Stimulated activated CD4-positive, alpha-beta T cell treated with anti-CD3 and anti-CD28 coated beads, Interleukin-4, amount 100 ng/mL, for 24 hours (primary cell): ENCODE measurements at regions not wholly inside any gene's neighbourhood (a gene's known extent, or its start where the extent isn't known, plus 50 kb on each side); places are given as distances from the start of the nearest gene placed in this dataset.

ENCODE experiments used
- DNase-seq: peaks from one replicate; pipeline ENCODE4 v3.0.0-alpha.2; 2020

DNA sequence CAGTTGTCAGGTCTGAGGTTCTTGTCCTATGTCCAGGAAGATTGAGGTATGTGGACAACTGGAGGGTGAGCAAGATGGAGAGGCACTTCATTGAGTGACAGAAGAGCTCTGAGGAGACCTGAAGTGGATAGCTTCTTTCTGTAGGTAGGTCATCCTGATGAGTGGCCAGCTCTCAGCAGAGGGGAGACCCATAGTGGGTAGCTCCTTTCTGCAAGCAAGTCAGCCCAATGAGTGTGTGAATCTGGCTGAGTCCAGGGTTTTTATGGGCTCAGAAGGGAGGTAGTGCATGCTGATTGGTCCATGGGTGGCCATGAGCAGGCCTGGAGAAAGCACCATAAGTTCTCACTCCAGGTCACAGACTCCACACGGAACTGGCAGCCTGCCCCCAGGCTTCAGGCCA lies 92.6 kb upstream of the GALNT5 start:
- DNase-seq, result no peak

DNA sequence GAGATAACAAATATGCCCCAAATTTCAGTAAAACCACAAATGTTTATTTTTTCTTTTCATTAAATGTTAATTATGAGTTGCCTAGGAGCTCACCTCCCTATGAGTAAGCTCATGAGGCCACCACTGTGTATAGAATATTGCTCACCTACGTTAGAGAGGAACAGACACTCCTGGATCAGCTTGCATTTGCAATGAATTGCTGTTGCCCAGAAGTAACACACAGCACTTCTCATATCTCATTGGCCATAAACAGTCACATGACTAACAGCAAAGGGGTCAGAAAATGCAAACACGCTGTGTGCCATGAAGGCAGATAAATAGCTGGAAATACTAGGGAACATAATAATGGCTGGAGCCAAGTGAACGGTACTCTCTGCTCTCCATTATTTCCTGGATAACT lies 89.0 kb upstream of the GALNT5 start:
- no peak for DNase-seq

DNA sequence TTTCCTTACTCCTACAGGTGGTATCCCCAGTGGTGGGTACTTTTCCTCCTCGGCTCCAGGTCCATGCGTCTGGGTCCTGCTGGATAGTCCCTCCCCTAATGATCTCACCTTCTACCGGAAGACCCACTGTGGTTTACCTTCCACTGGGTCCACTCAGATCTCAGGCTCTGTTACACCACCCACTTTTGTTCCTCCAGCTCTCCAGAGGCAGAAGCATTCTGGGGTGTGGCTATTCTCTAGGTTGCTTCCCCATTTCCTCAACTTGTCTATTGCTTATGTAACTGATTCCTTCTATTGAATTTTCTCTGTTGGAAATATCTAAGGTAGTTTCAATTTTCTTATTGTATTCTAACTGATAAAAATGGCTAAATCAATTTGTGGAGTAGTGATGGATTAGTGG lies 87.6 kb upstream of the GALNT5 start:
- no peak for DNase-seq

DNA sequence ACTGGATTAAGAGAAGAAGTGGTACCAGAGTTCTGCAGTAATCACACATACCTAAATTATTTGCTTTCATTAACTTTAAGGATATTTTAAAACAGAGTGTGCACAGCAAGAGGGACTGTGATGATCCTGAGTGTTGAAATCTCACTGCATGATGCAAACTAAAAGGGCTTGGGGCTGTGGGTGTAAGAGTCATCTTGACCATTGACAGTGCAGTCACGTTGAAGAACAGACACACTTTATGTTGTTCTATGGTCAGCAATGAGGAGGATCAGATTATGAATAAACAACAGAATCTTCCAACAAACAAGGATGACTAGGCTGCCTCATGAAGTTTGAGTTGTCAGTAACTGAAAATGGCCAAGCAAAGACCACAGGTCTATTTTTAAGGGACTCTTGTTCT lies 87.2 kb upstream of the GALNT5 start:
- no peak for DNase-seq

DNA sequence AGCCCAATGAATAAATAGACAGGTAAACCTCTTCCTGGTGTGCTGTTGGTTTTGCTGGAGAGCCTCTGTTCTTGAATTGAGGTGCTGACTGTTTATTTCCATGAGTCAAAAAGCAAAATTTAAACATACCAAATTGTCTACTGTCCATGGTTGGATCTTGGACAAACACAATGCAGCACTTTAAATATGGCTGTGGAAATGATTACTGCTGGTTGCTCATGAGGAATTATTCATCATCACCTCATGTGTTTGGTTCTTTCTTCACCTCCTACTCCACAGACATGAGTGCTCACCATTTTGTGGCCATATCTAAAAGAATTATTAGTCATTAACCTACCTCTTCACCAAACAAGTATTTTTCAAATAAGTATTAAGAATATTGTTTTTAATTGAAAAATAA lies 85.3 kb upstream of the GALNT5 start:
- no peak for DNase-seq

DNA sequence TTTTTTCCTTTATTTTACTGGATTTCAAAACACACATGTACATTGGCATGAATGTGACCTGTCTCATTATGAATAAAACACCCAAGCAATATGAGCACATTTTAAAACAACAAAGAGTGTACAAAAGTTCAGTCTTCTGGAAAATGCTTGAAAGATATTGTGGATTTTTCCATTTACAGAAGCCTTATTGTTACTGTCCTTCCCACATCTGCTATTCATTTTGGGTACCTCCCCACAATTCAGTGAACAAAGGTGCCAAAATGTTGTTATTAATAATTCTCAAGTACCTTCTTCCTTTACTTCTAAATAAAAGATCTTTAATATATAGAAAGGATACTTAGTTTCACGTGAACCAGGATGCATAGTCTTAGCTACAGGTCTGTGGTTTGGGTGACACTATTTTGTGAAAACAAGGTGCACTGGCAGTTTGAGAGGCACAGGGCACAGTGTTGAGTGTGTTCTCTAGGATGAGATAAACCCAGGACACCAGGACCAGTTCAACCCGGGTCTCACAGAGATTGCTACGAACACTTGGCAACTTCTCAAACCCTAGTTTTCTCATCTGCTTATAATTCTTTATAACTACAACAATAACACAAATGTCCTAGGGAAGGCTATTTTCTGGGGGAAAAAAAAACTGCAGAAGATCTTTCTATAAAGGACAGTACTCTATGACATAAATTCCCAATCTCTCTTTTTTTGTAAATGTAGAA lies 84.5 kb upstream of the GALNT5 start:
- no peak for DNase-seq

DNA sequence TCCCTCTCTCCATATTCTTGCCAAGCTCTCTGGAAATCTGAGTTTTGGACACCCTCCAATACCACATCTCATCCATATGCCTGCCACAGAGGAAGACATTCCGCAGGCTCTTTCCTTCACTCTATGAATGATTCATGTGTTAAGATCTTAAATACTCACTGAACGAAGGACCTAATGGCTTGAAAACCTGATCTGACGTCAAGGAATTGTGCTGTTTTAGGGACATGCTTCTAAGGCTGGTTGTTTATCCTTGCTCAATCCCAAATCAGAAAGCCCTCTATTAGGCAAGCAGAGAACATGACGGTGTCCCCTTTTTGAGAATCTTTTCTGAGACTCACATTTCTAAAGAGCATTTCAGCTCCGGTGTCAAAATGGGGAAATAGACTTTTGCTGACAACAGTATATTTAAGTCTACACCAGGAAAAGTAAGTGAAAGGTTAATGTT lies 83.7 kb upstream of the GALNT5 start:
- DNase-seq, result no peak

DNA sequence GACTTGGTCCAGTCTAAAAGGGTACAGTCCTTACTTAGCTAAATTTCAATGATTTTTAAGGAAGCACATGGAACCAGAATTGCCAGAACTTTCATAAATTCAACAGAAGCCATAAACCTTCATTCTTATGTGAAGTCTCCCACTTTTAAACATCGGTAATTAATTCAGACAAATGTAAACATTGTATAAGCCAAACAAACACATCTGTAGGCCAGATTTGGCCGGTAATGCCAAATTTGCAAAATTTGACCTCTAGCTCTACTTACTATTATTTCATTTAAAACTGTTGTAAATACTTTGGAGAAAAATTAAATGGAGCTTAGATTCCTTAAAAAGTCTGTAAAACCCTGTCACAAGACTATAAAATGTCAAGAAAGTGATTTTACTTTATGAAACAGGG lies 83.2 kb upstream of the GALNT5 start:
- DNase-seq, result no peak

DNA sequence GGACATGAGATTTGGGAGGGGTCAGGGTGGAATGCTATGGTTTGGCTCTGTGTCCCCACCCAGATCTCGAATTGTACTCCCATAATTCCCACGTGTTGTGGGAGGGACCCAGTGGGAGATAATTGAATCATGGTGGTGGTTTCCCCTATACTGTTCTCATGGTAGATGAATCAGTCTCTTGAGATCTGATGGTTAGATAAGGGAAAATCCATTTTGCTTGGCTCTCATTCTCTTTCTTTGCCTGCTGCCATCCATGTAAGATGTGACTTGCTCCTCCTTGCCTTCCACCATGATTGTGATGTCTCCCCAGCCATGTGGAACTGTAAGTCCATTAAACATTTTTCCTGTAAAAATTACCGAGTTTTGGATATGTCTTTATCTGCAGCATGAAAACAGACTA lies 80.9 kb upstream of the GALNT5 start:
- DNase-seq, result no peak

DNA sequence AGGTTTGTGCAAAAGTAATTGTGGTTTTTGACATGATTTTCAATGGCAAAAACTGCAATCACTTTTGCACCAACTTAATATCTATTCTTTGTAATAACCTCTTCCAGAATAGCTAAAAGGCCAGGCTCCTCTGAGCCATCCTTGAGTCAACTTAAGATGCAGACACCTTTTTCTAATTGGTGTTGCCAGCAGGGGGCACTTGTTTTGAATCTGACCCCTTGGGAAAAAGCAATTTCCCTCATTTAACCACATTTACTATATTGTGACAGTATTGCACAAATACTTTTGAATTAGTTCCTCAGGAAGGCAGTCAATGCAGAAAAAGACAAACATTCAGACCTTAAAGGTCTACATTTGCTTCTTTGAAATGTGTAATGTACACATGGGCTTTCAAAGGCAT lies 78.6 kb upstream of the GALNT5 start:
- DNase-seq, result no peak

DNA sequence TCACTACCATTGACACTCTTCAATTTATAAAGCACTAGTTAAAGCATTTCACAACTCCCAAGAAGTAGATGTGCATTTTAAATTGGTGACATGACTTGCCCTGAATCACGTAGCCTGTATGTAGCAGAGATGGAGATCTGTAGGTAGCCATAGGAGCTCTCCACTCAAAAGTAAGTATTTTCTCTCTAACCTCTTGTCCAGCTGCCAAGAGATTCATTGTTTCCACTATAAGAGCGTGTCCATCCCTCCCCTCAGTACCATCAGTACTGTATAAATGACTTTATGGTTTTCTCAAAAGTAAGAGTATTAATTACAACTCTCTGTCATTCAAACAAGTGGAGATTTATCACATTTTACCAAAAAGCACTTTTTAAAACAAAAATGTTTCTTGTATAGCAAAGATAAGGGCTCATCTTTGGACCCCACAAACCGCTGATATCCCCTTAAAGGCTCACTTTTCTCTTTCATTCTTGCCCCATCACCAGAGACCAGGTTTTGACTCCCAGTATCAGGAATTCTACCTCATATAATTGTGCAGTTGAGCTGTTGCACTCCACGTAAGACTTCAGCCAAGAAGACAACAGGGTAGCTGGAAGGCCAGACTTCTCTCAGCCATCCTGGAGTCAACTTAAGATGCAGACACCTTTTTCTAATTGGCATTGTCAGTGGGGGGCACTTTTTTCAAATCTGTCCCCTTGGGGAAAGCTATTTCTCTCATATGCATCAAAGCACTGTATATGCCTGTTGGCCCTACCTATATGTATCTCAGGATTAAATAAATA lies 78.0 kb upstream of the GALNT5 start:
- no peak for DNase-seq

DNA sequence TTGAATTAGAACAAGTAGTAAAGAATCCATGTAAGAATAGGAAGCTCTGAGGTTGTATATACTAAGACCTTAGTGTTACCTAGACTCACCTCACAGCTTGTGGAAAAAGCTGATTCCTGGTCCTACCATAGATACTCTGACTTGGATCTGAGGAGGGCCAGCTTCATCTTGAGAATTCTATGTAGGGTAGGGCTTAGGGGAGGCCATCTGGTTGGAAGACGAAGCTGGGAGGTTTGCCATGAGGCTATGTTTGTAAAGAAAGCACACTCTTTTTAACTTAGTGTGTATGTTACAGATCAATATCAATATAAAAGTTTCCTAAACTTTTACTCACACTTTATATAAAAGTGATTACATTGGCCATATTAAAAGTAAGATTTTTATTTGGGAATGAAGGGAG lies 77.1 kb upstream of the GALNT5 start:
- DNase-seq, result no peak

DNA sequence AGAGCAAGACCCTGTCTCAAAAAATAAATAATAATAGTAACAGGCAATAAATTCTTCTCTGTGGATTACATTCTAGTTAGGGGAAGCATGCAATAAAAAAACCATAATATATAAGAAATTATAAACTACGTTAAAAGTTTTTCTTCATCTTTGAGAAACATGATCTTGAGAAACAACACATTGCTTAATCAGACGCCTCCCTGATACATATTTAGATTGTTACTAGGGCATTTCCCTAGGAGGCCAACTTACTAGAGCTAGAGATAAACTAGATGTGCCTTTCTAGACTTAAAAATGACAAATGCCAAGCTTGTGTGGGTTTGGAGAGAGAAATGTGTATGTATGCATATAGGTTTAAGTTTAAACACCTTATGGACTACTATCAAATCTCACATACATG lies 76.3 kb upstream of the GALNT5 start:
- no peak for DNase-seq

DNA sequence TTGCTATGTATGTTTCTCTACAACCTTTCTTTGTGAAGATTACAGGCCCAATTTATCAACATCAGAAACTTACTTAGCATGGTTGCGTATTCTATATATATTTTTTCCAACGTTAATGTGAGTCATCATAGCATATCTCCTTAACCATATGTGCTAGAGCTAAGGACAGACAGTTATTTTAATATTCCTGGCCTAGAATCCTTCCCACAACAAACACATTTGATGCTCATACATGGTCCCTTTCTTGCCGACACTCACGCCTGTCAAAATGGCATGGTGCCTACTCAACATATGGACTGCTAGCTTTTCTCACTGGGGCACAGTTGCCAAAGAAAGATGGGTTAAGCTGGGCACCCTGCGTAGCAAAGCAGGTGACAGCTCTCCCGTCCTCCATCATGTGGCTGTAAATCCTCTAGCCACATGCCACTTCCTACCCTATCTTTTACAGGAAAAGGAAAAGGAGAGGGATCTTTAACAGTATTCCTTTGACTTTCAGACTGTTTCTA lies 75.2 kb upstream of the GALNT5 start:
- DNase-seq, result no peak

DNA sequence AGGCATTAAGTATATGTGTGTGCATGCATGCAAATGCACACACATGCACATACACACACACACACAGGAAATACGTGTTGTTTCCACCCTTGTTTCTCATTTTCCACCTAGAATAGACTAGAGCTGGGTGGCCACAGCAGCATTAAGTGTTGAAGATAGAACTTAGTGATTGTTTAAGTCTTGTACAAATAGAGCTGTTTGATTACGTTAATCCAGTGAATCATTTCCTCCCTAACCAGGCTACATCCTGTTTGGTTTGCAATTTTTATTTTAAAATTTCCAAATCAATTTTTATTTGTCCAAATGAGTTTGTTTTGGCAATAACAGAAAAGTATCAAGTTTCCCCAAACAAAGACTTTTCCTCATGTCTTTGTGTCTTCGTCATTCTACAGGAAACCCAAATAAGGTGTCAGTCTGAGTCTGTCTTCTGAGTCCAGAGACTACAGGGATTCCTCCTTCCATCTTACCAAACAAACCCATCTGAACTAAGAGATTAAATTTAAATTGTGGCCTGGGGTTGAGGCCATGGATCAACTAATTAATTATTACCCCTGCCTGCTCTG lies 74.6 kb upstream of the GALNT5 start:
- DNase-seq, result no peak

DNA sequence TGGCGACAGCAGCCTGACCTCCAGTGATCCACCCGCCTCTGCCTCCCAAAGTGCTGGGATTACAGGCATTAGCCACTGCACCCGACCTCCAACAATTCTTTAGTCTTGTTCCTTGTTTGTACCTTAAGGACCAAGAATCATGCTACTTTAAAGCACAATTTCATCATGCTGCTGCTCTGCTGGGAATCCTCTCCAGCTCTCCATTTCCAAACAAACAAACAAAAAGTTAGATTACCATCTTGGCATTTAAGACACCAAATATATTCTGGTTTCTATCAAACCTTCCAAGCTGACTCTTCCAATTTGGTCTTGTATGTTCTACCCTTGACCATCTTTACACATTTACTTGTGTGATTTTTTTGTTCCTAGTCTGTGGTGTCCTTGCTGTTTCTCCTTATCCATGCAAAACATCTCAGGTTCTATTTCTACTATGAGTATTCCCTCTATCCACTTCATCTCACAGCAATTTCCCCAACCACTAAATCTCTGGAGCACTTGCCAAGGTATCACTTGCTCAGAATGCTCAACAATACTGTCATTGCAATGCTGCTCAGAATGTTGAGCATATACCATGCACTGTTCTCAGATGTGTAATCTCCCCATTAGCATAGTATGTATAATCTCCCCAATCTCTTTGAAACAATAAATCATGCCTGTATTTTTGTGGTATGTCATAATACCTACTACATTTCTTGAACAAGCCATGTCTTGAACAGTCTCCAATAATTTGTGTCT lies 73.2 kb upstream of the GALNT5 start:
- no peak for DNase-seq

DNA sequence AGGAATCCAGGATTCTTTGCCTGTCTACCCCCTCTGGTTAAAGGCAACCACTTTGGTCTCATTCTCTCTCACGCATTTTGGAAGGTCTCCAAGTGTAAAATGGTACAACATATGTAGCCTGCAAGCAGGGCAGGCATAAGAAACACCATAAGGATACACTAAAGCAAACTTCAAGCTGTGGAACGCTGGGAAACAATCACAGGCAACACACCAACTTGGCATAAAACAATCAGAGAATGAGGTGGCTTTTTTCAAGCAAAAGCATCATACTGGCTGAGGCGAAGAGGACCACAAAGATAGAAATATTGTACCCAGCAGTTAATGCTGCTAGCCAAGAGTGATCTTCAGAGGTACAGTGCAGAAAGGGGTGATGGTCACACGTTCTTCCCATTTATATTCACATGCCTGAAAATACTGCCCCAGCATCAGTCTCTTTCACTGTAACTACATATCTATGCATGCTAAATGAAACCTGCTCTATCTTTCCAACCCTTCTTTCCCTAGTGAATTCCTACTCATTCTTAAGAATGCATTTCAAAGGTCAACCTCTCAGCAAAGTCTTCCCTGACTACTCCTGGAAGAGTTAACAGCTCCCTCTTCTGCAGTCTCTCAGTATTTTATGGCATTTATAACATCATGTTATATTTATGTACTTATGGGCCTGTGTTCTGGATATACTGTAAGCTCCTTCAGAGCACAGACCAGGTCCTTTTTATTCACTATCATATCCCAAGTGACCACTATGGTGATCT lies 71.9 kb upstream of the GALNT5 start:
- no peak for DNase-seq

DNA sequence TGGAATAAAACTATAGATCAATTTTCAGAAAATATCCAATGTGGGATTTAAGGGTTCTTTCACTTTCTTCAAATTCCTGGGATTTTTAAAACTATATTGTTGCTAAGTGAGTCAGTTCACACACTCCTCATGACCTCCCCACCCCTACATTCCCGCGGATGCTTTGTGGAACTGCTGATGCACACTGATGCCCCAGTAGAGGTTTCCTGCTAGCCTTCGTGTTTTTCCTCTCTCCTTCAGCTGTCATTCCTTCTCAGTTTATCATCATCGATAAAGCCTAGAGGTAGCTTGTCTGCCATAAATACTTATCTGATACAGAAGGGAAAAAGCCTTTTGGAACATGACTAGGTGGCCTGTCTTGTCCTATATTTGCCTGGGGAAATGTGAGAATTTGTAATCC lies 67.4 kb upstream of the GALNT5 start:
- DNase-seq, result no peak

DNA sequence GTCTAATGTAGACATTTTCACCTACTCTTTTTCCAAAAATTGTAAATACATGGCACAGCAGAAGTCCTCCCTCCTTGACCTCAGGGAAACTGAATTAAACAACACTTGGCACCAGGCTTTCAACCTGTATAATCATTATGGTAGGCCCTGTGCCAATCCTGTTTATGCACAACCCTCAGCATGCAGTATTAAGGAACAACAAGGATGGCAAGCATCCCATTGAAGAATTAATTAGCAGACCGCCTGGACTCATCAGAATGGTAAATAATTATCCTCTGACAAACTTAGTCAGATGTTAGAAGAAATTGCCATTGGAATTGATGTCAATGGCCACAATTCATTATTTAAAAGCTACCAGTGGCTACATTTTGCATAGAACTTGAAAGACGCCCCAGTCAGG lies 66.3 kb upstream of the GALNT5 start:
- no peak for DNase-seq

DNA sequence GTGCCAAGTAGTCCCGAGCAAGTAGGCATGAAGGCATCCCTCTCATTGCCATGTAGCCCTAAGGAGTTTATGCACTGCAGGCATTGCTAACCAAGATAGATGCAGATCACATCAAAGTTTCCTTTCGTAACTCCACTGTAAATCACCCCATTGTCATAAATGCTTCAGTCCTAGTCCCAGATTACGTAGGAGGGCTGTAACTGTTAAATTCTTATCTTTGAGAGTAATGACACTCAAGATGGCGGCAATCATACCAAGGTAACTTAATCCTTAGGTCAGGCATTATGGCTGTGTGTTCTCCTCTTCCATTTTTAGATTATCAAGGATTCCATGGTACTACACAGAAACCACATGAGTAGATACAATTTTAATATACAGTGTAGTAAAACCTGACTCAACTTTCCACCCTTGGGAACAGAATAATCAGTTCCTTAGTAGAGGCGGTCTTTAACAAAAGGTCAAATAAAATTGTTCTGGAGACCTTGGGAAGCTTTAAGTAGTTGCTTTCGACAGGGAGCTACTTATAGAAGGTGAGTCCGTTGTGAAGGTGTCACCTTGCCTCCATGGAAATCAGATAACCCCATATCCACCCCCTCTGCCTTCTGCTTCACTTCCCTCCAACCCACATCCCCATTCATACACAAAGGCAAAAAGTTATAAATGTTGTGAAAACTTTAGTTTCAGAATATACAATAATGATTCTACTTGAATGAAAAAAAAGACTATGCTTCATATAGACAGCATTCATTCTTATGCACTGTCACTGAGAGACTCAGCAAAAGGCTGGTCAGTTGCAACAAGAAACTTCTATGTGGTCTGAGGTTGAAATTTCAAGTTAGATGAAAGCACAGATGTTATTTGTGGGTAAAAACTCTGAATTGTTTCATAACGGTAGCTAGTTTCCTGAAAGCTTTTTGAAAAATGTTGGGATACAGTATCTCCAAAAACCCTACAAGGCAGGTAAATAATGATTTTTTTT lies 64.8 kb upstream of the GALNT5 start:
- DNase-seq, result no peak

DNA sequence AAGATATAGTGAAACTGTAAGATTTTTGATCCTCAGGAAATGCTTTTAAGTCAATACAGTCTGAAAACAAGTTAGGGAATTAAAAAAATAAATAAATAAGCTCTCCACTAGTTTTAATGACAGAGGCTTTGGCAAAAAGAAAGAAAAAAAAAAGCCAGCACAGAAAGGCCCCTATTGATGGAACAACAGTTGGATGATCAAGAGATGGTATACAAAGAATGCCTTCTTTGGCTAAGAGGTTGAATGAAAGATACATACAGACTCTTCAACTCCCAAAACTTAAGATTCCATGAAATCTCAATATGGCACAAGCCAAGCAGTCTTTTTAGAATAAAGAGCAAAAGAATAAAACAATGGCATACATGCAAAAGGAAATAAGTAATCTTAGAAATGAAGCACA lies 64.0 kb upstream of the GALNT5 start:
- no peak for DNase-seq
